LHCN-M2 (cell line): ENCODE measurements at regions not wholly inside any gene's neighbourhood (a gene's known extent, or its start where the extent isn't known, plus 50 kb on each side); places are given as distances from the start of the nearest gene placed in this dataset.
A peak's percentile ranks its signal among the peaks of the same experiment; 100 is the strongest.
"Not testable (repeated sequence)": the region's sequence is repeated elsewhere in the genome, so short reads cannot be mapped to it uniquely, and the experiment has no call there.

Experiments
- DNase-seq: peaks from one replicate; pipeline ENCODE4 v3.0.0-alpha.2; 2012; ENCODE audit warnings: low read depth

- DNase-seq, result not testable (repeated sequence)
Observed at GRCh38 chr1:109857702-109858101, 52.9 kb upstream of the CSF1 start.

GRCh38 chr1:109855986-109856385 is 54.7 kb upstream of the CSF1 start:
- DNase-seq, result not testable (repeated sequence)

GRCh38 chr1:109853972-109854371 is 56.7 kb upstream of the CSF1 start:
- not testable (repeated sequence) for DNase-seq

GRCh38 chr1:109852221-109853015 is 58.2 kb upstream of the CSF1 start:
- DNase-seq, result peak; percentile 52

GRCh38 chr1:109850827-109851226 is 59.8 kb upstream of the CSF1 start:
- DNase-seq, result peak; percentile 34

- DNase-seq, result peak; percentile 13
Observed at GRCh38 chr1:109850194-109850593, 60.5 kb upstream of the CSF1 start.

GRCh38 chr1:109849655-109850054 is 61.0 kb upstream of the CSF1 start:
- peak; percentile 35 for DNase-seq

GRCh38 chr1:109847251-109847650 is 63.4 kb upstream of the CSF1 start:
- no peak for DNase-seq

GRCh38 chr1:109846846-109847245 is 63.8 kb upstream of the CSF1 start:
- DNase-seq, result peak; percentile 11

GRCh38 chr1:109846162-109846561 is 64.5 kb upstream of the CSF1 start:
- DNase-seq, result no peak

GRCh38 chr1:109845658-109846057 is 65.0 kb upstream of the CSF1 start:
- DNase-seq, result no peak

GRCh38 chr1:109844609-109845008 is 66.0 kb upstream of the CSF1 start:
- no peak for DNase-seq

GRCh38 chr1:109840011-109840629 is 70.5 kb upstream of the CSF1 start:
- no peak for DNase-seq

- DNase-seq, result not testable (repeated sequence)
Observed at GRCh38 chr1:109839276-109839675, 71.4 kb upstream of the CSF1 start.

- DNase-seq, result peak; percentile 35
Observed at GRCh38 chr1:109838838-109839240, 71.8 kb upstream of the CSF1 start.

GRCh38 chr1:109837852-109838570 is 72.6 kb upstream of the CSF1 start:
- no peak for DNase-seq

- DNase-seq, result not testable (repeated sequence)
Observed at GRCh38 chr1:109835645-109836044, 71.9 kb upstream of the EPS8L3 start.

GRCh38 chr1:109834951-109835350 is 71.2 kb upstream of the EPS8L3 start:
- no peak for DNase-seq

GRCh38 chr1:109832945-109833344 is 69.2 kb upstream of the EPS8L3 start:
- no peak for DNase-seq

GRCh38 chr1:109828756-109829505 is 65.2 kb upstream of the EPS8L3 start:
- DNase-seq, result peak; percentile 58

GRCh38 chr1:109827986-109828385 is 64.3 kb upstream of the EPS8L3 start:
- no peak for DNase-seq

- peak; percentile 78 for DNase-seq
Observed at GRCh38 chr1:109827466-109827865, 63.7 kb upstream of the EPS8L3 start.
